Upper lobe of left lung (tissue), 4 donors: ENCODE measurements at regions not wholly inside any gene's neighbourhood (a gene's known extent, or its start where the extent isn't known, plus 50 kb on each side); places are given as distances from the start of the nearest gene placed in this dataset.

Experiments used
- POLR2A ChIP-seq, 4 donors: fragments of 450-650 bp; IDR thresholded peaks; one replicate each; pipeline ENCODE4 v1.5.1; 2016 to 2017; ENCODE audit warnings: antibody characterized with exemption in 4 of 4, mild to moderate bottlenecking in 2 of 4
- TF ChIP-seq, protein P1 (sequence below), 6 experiments: fragments of 450-650 bp in 4 of 6; fragments of 200-600 bp in 2 of 6; sonication (generic) in 2 of 6; IDR thresholded peaks; one replicate each; pipeline ENCODE4 v1.5.1; 2016 to 2019; ENCODE audit warnings: antibody characterized with exemption in 6 of 6

DNA sequence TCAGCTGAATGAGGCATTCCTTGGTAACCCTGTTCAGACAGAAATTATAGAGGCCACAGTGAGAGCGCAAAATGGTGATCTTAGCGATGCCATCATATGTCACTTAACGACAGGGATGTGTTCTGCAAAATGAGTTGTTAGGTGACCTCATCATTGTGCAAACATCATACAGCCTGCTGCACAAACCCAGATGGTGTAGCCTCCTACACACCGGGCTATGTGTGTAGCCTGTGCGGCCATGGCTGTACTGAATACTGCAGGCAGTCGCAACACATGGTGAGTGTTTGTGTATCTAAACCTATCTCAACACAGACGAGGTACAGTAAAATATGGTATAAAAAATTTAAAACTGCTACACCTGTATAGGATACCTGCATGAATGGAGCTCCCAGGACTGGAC lies 234.1 kb upstream of the PMEPA1 start:
- TF ChIP-seq, protein P1, sequence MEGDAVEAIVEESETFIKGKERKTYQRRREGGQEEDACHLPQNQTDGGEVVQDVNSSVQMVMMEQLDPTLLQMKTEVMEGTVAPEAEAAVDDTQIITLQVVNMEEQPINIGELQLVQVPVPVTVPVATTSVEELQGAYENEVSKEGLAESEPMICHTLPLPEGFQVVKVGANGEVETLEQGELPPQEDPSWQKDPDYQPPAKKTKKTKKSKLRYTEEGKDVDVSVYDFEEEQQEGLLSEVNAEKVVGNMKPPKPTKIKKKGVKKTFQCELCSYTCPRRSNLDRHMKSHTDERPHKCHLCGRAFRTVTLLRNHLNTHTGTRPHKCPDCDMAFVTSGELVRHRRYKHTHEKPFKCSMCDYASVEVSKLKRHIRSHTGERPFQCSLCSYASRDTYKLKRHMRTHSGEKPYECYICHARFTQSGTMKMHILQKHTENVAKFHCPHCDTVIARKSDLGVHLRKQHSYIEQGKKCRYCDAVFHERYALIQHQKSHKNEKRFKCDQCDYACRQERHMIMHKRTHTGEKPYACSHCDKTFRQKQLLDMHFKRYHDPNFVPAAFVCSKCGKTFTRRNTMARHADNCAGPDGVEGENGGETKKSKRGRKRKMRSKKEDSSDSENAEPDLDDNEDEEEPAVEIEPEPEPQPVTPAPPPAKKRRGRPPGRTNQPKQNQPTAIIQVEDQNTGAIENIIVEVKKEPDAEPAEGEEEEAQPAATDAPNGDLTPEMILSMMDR (IDR thresholded peaks at IDR 0.05): no peak
- no peak for TF ChIP-seq POLR2A (IDR thresholded peaks at IDR 0.05)
